ENCODE measurements at regions not wholly inside any gene's neighbourhood (a gene's known extent, or its start where the extent isn't known, plus 50 kb on each side); places are given as distances from the start of the nearest gene placed in this dataset.

DNA sequence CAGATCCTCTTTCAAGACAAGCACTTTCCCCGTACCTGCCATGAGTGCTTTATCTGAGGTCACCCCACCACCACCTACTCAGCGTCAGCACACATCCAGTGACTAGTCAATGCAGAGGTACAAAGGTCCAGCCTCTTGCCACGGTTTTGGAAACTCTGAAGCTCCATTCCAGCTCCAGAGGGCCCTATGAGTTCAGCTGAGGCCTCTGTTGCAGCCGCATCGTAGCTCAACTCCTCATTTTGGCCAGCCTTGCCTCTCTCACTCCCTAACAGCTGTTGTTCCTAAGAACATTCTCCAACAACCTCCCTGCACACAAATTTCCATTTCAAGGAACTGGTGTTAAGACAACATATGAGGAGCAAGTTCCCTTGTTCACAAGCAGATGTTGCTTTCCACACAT is 405.1 kb upstream of the PROK2 start:
- FAIRE-seq (no peak), DNase-seq (no peak), ATAC-seq (no peak)
- WGBS, 2 donors = 81 to 89% methylated on average over 5 of the region's 5 CpGs
- no peaks in the 10 kb centered on the region for H3K36me3 ChIP-seq
- no peaks in the 10 kb centered on the region for H3K4me1 ChIP-seq
- H3K27ac ChIP-seq = no peak overlapping the region
- H3K9me3 ChIP-seq = no peaks in the 10 kb centered on the region
- TF ChIP-seq CTCF (IDR thresholded peaks at IDR 0.05) = no peak
- H3K4me3 ChIP-seq = no peak overlapping the region
- intact Hi-C loops (cut with DNase I) = no loop called here
- no peaks in the 10 kb centered on the region for H3K27me3 ChIP-seq

- 82 to 88% methylated on average over 3 of the region's 3 CpGs for WGBS, 2 donors
- no peak overlapping the region for H3K27ac ChIP-seq
- FAIRE-seq (no peak), ATAC-seq (no peak), DNase-seq (no peak)
- H3K4me3 ChIP-seq = no peak overlapping the region
- H3K4me1 ChIP-seq = no peaks in the 10 kb centered on the region
- H3K27me3 ChIP-seq = no peaks in the 10 kb centered on the region
- no peaks in the 10 kb centered on the region for H3K9me3 ChIP-seq
- no peaks in the 10 kb centered on the region for H3K36me3 ChIP-seq
- no peak for TF ChIP-seq CTCF (IDR thresholded peaks at IDR 0.05)
- intact Hi-C loops (cut with DNase I) = no loop called here
Measured at GRCh38 chr3:72189339-72189738, 404.4 kb upstream of the PROK2 start.

DNA sequence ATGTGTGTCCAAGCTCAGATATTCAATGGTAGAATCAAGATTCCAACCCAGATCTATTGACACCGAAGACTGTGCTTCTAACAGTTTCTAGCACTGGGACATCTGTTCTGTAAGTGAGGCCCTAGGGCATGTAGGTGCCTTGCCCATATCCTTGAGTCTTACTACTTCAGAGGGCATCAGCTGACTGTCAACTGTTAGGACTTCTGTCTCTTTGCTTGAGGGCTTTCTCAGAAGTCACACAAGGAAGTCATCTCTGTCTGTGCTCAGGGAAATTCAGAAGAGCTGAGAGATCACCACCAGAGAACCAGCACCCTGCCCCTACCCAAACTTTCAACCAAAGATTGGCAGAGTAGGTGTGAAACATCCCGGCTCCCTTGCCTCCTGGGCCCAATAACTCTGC is 403.6 kb upstream of the PROK2 start:
- Histone ChIP-seq H3K4me3 (no peak overlapping the region), H3K27ac (no peak overlapping the region), H3K36me3 (no peaks in the 10 kb centered on the region), H3K9me3 (no peaks in the 10 kb centered on the region), H3K4me1 (no peaks in the 10 kb centered on the region), H3K27me3 (no peaks in the 10 kb centered on the region)
- ATAC-seq (no peak), FAIRE-seq (no peak), DNase-seq (no peak)
- TF ChIP-seq CTCF (IDR thresholded peaks at IDR 0.05) = no peak
- intact Hi-C loops (cut with DNase I) = no loop called here
- WGBS, 2 donors = 89 to 97% methylated on average over 2 of the region's 2 CpGs

DNA sequence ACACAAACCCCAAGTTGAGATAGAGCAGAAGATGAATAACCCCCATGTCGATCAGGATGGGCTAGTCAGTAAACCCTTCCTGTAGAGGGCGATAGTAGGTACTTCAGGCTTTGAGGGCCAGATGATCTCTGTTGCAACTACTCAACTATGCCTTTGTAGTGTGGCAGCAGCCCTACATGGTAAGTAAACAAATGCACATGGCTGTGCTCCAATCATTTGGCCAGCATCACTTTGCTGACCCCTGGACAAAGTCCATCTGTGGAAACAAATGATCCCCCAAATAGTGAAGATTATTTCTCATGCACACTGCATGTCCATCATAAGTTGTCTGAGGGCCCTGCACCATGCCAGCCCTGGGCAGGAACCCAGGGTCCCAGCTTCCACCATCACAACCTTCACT is 402.2 kb upstream of the PROK2 start:
- intact Hi-C loops (cut with DNase I) = no loop called here
- Histone ChIP-seq H3K36me3 (no peaks in the 10 kb centered on the region), H3K27ac (no peak overlapping the region), H3K27me3 (no peaks in the 10 kb centered on the region), H3K4me1 (no peaks in the 10 kb centered on the region), H3K9me3 (no peaks in the 10 kb centered on the region), H3K4me3 (no peak overlapping the region)
- ATAC-seq = no peak
- DNase-seq = no peak
- no peak for TF ChIP-seq CTCF (IDR thresholded peaks at IDR 0.05)
- FAIRE-seq = no peak
- 61 to 72% methylated on average over 2 of the region's 2 CpGs for WGBS, 2 donors

- no peak overlapping the region for H3K4me3 ChIP-seq
- no peaks in the 10 kb centered on the region for H3K4me1 ChIP-seq
- TF ChIP-seq CTCF (IDR thresholded peaks at IDR 0.05) = no peak
- intact Hi-C loops (cut with DNase I) = no loop called here
- WGBS, 2 donors = 22 to 25% methylated on average over 1 of the region's 1 CpG
- FAIRE-seq = no peak
- no peaks in the 10 kb centered on the region for H3K36me3 ChIP-seq
- H3K27me3 ChIP-seq = no peaks in the 10 kb centered on the region
- no peak for DNase-seq
- ATAC-seq = no peak
- H3K9me3 ChIP-seq = no peaks in the 10 kb centered on the region
- no peak overlapping the region for H3K27ac ChIP-seq
Measured at GRCh38 chr3:72186400-72186855, 401.5 kb upstream of the PROK2 start.
